Femur (tissue), 1 donor: ENCODE measurements at regions not wholly inside any gene's neighbourhood (a gene's known extent, or its start where the extent isn't known, plus 50 kb on each side); places are given as distances from the start of the nearest gene placed in this dataset.

ENCODE experiments used
- DNase-seq: peaks from one replicate; pipeline ENCODE4 v3.0.0-alpha.2; 2017

- no peak for DNase-seq
These were observed 255.7 kb upstream of the FMN2 start for GRCh38 chr1:239835946-239836440.

GRCh38 chr1:239840336-239840735 is 251.3 kb upstream of the FMN2 start:
- DNase-seq: no peak

- DNase-seq: no peak
These were observed 250.9 kb upstream of the FMN2 start for GRCh38 chr1:239840790-239841189.

GRCh38 chr1:239841631-239842030 is 250.1 kb upstream of the FMN2 start:
- DNase-seq: no peak

GRCh38 chr1:239843541-239843940 is 248.1 kb upstream of the FMN2 start:
- no peak for DNase-seq

- DNase-seq: no peak
These were observed 246.8 kb upstream of the FMN2 start for GRCh38 chr1:239844833-239845232.

- DNase-seq: no peak
These were observed 236.8 kb upstream of the FMN2 start for GRCh38 chr1:239854922-239855321.

- DNase-seq: no peak
These were observed 235.6 kb upstream of the FMN2 start for GRCh38 chr1:239856067-239856466.

GRCh38 chr1:239856924-239857323 is 234.8 kb upstream of the FMN2 start:
- no peak for DNase-seq

- no peak for DNase-seq
These were observed 233.6 kb upstream of the FMN2 start for GRCh38 chr1:239858057-239858456.

- no peak for DNase-seq
These were observed 233.2 kb upstream of the FMN2 start for GRCh38 chr1:239858529-239858928.

GRCh38 chr1:239861985-239862384 is 229.7 kb upstream of the FMN2 start:
- no peak for DNase-seq

GRCh38 chr1:239868058-239868832 is 223.4 kb upstream of the FMN2 start:
- no peak for DNase-seq

- DNase-seq: no peak
These were observed 221.5 kb upstream of the FMN2 start for GRCh38 chr1:239870194-239870593.

GRCh38 chr1:239872626-239873025 is 219.1 kb upstream of the FMN2 start:
- DNase-seq: no peak

GRCh38 chr1:239874831-239875230 is 216.9 kb upstream of the FMN2 start:
- no peak for DNase-seq

- DNase-seq: no peak
These were observed 212.1 kb upstream of the FMN2 start for GRCh38 chr1:239879321-239880170.

GRCh38 chr1:239882967-239883366 is 208.7 kb upstream of the FMN2 start:
- DNase-seq: no peak

- peak; percentile 34 for DNase-seq
These were observed 206.9 kb upstream of the FMN2 start for GRCh38 chr1:239884796-239885195.

GRCh38 chr1:239886266-239886665 is 205.4 kb upstream of the FMN2 start:
- DNase-seq: no peak

- no peak for DNase-seq
These were observed 203.0 kb upstream of the FMN2 start for GRCh38 chr1:239888639-239889038.

GRCh38 chr1:239891621-239892358 is 199.9 kb upstream of the FMN2 start:
- no peak for DNase-seq

GRCh38 chr1:239892602-239893001 is 199.1 kb upstream of the FMN2 start:
- DNase-seq: no peak
